ENCODE measurements at regions not wholly inside any gene's neighbourhood (a gene's known extent, or its start where the extent isn't known, plus 50 kb on each side); places are given as distances from the start of the nearest gene placed in this dataset.

- TF ChIP-seq ZBTB26 (tag by site-specific recombination; optimal IDR thresholded peaks at IDR 0.05) (no peak), ZNF202 (tag by site-specific recombination; IDR thresholded peaks at IDR 0.05; ENCODE audit: borderline replicate concordance) (no peak), ZBTB49 (tag by site-specific recombination; IDR thresholded peaks at IDR 0.05; ENCODE audit: low read depth) (no peak), ZNF664 (tag by site-specific recombination; IDR thresholded peaks at IDR 0.05) (no peak), ZNF629 (tag by site-specific recombination; IDR thresholded peaks at IDR 0.05) (no peak), INSM2 (tag by site-specific recombination; IDR thresholded peaks at IDR 0.05) (no peak), ZNF248 (tag by site-specific recombination; IDR thresholded peaks at IDR 0.05) (no peak), ZNF140 (tag by site-specific recombination; IDR thresholded peaks at IDR 0.05) (no peak), ZNF544 (tag by site-specific recombination; IDR thresholded peaks at IDR 0.05) (no peak), ZNF701 (tag by site-specific recombination; IDR thresholded peaks at IDR 0.05) (no peak), REST (tag by site-specific recombination; IDR thresholded peaks at IDR 0.05) (no peak)
Observed at GRCh38 chr5:72630081-72630480, 122.9 kb upstream of the ZNF366 start (continued).

GRCh38 chr5:72628771-72629371 is 121.7 kb upstream of the ZNF366 start:
- POLR2A ChIA-PET: no interaction called here
- H3K9me3 ChIP-seq (ENCODE audit: control insufficient read depth, insufficient read depth, low read depth, low read length): no peaks in the 10 kb centered on the region
- CTCF ChIA-PET: no interaction called here

More at GRCh38 chr5:72628771-72629371, 121.7 kb upstream of the ZNF366 start:
- Histone ChIP-seq H3K27ac (ENCODE audit: extremely low read depth, low read depth, low read length) (no peak overlapping the region), H3K4me3 (ENCODE audit: low read depth, low read length) (no peak overlapping the region), H3K4me1 (ENCODE audit: control insufficient read depth, insufficient read depth, low read length) (no peaks in the 10 kb centered on the region), H3K36me3 (ENCODE audit: control insufficient read depth in 2 of 2, insufficient read depth in 1 of 2, low read length in 2 of 2) (no peaks in the 10 kb centered on the region)
- TF ChIP-seq GLIS2 (tag by site-specific recombination; IDR thresholded peaks at IDR 0.05) (no peak), ZNF558 (tag by site-specific recombination; IDR thresholded peaks at IDR 0.05) (no peak), ZNF561 (tag by site-specific recombination; IDR thresholded peaks at IDR 0.05; ENCODE audit: borderline replicate concordance) (no peak), PRDM1 (tag by site-specific recombination; IDR thresholded peaks at IDR 0.05) (peak; percentile 36; the same call in 1 of the 2 replicates), ZNF292 (tag by site-specific recombination; IDR thresholded peaks at IDR 0.05; ENCODE audit: borderline replicate concordance, low read depth) (no peak), GLI4 (tag by site-specific recombination; IDR thresholded peaks at IDR 0.05) (no peak), ZNF600 (tag by site-specific recombination; IDR thresholded peaks at IDR 0.05) (no peak), ZNF701 (tag by site-specific recombination; IDR thresholded peaks at IDR 0.05) (no peak), BCL6B (tag by site-specific recombination; IDR thresholded peaks at IDR 0.05) (0 out of 2 replicates have a peak, but pooled peaks have one; percentile 9), ZNF664 (tag by site-specific recombination; IDR thresholded peaks at IDR 0.05) (no peak)

All from HEK293 (cell line).